GOT3 (cell line): ENCODE measurements at regions not wholly inside any gene's neighbourhood (a gene's known extent, or its start where the extent isn't known, plus 50 kb on each side); places are given as distances from the start of the nearest gene placed in this dataset.

ENCODE experiments used
- DNase-seq: peaks from one replicate; lab custom pipeline; 2025; ENCODE audit warnings: mixed read lengths; lab: John Stamatoyannopoulos, UW

- no peak for DNase-seq
These were observed 118.9 kb upstream of the SSTR4 start for GRCh38 chr20:22916021-22916842.

GRCh38 chr20:22918286-22918983, 116.7 kb upstream of the SSTR4 start:
- DNase-seq: no peak

DNA sequence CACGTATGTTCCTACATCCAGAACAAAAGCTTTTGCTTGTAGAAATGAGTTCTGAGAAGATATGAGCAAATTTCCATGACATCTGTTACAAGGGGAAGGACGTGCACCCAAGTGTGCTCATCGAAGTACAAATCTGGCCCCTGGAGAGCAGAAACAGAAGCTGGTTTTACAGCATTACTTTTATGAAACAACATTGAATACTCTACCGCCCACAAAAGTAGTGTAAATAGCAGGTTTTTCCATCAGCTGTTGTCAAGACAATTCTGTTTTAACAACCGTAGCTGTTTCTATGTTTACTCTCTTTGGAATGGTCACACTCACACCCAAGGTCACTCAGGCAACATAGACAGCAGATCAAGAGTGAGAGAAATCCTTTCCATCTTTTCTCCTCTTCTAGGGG, 114.2 kb upstream of the SSTR4 start:
- DNase-seq: no peak

GRCh38 chr20:22921595-22922421, 113.3 kb upstream of the SSTR4 start:
- no peak for DNase-seq

GRCh38 chr20:22922987-22923386, 112.1 kb upstream of the SSTR4 start:
- DNase-seq: no peak

GRCh38 chr20:22924046-22924737, 110.9 kb upstream of the SSTR4 start:
- DNase-seq: no peak

- no peak for DNase-seq
These were observed 110.0 kb upstream of the SSTR4 start for GRCh38 chr20:22924949-22925612.

DNA sequence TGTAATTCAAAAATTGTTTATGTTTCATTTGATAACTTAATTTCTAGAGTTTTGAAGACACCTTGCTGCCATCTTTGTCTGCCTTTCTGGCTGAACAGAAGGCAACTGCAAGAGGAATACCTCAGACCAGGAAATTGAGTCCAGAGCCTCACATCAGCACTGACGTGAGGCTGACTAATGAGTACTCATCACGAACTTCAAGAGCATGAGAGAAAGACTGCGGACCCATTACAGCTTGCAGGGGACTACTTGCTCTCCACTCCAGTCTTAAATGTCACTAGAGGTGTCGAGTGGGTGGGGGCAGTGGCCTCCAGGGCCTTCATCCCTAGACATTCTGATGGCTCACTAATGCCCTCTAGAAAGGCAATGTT, 109.5 kb upstream of the SSTR4 start:
- no peak for DNase-seq

GRCh38 chr20:22927537-22927936, 107.6 kb upstream of the SSTR4 start:
- DNase-seq: no peak

DNA sequence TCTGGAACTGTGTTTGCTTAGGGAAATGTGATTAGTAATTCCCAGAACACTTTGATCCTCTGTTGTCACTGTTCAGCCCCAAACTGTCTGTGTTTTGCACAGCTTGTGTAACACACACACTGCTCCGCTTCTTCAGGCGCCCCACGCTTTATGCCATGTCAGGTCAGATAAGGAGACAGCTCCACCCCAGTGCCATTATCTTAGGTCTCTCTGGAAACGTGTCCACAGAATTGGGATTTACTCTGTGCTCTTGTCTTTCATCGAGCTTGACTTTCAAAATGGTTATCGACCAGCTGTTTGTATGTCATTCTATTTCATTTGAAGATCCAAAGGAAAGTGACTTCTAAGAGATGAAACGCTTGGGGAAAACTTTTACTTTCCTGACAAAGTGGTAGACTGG, 106.4 kb upstream of the SSTR4 start:
- no peak for DNase-seq

DNA sequence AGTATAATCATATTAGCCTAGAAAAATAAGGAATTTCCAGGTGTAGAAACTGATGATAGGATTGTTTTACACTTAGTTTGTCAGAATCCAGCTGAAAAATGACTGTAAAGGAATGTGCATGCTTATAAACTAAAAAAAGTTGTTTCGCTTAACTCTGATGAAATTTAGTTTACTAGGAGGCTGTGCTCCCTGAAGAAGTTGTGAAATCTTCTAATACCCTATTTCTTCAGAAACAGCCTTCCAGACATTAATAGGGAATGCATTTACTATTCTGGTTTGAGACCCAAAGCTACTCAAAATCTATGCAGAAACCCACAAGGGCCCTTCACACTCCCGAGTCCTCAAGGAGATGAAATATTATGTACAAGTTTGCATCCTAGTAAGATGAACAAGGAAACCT, 105.5 kb upstream of the SSTR4 start:
- DNase-seq: no peak

DNA sequence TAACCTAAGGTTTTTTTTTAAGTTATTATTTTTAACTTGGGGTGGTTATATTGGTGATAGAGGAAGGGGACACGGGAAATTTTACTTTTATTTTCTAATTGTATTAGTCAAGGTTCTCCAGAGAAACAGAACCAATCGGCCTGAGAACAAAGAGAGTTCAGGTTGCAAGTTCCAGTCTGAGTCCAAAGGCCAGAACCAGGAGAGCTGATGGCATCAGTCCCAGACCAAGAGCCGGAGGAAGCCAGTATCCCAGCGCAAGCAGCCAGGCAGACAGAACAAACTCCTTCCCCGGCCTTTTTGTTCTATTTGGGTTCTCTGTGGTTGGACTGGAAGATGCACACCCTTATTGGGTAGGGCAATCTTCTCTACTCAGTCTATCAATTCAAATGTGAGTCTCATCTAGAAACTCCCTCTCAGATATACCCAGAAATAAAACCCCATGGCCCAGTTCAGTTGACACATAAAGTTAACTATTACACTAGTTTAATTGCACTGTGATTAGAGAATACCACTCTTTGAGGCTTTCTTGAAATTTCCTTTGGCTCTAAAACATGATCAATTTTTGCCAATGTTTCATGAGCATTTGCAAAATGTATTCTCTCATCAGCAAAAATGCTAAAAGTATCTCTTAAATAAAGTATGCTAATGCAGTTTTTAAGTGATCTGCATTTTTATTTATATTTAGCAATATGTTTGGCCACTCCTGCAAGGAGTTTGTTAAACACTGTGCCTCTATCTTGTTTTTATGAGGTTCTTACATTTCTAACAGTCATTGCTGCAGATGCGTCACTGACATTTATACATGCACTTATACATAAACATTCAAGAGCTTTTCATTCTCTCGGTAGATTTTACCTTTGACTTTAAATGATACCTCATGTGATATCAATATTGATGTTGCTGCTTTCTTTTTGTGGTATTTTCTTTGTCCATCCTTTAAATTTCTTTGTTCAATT, 103.2 kb upstream of the SSTR4 start:
- no peak for DNase-seq

DNA sequence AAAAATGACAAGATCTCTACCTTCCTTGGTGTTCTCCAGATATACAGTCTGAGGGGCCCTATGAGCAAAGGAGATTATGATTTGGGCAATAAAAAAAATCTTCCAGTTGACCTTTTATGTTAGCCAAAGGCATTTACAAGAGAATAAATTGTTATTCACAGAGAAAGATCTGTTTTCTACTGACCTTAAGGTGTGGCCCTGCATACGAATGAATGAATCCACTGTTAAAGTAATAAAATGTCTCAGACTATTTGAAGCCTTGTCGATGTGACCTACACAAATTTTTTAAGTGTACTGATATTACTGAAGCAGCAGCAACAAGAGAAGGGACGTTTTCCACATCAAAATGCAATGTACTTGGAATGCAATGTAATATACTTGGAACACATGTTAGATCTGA, 95.9 kb upstream of the SSTR4 start:
- no peak for DNase-seq

- no peak for DNase-seq
These were observed 94.8 kb upstream of the SSTR4 start for GRCh38 chr20:22940350-22940749.

- DNase-seq: no peak
These were observed 93.6 kb upstream of the SSTR4 start for GRCh38 chr20:22941550-22941949.

DNA sequence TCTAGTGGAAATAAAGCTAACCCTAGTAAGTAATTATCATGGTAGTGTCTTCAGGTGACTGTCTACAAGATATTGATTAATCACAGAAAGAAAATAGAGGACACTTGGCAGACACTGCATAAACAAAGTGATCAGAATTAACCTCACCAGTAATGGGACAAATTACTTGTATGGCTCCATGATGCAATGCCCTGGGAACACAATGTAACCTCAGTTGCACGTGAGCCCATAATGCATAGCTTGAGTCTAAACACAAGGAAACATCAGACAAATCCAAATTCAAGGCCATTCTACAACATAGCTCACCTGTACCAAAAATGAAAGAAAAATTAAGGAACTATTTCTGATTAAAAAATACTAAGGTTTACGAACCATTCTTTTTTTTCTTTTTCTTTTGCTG, 92.4 kb upstream of the SSTR4 start:
- DNase-seq: no peak

DNA sequence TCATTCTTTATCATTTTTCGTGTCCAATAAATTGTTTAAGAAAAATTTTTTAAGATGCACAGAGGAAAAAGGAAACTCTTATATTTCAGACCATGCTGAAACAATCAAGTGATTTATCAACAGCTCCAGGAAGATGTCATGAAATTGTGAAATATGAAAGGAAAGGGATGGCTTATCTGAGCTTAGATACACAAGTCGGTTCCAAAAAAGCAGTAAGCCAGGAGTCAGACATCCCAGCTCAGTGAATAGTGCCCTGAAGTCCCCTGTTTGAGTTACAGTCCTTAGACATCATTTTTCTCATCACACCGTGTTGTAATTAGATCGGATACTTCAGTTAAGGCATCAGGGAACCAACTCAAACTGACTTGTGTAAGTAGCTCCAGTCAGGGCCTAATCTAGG, 91.0 kb upstream of the SSTR4 start:
- no peak for DNase-seq

DNA sequence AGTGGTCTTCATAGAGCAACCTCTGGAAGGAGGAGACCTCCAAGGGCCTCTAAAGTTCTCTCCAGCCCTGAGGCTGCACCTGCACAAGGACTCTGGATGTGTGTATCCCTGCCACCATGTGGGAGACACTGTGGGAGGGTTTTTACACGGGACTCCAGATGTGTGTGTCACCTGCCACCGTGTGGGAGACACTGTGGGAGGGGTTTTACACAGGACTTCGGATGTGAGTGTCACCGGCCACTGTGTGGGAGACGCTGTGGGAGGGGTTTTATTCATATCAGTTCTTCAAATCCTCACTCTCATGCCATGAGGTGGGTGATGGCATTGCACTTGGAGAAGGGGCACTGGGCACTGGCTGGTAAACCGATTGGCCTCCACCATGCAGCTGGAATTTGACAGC, 90.2 kb upstream of the SSTR4 start:
- DNase-seq: no peak

- DNase-seq: no peak
These were observed 88.5 kb upstream of the SSTR4 start for GRCh38 chr20:22946596-22946995.

DNA sequence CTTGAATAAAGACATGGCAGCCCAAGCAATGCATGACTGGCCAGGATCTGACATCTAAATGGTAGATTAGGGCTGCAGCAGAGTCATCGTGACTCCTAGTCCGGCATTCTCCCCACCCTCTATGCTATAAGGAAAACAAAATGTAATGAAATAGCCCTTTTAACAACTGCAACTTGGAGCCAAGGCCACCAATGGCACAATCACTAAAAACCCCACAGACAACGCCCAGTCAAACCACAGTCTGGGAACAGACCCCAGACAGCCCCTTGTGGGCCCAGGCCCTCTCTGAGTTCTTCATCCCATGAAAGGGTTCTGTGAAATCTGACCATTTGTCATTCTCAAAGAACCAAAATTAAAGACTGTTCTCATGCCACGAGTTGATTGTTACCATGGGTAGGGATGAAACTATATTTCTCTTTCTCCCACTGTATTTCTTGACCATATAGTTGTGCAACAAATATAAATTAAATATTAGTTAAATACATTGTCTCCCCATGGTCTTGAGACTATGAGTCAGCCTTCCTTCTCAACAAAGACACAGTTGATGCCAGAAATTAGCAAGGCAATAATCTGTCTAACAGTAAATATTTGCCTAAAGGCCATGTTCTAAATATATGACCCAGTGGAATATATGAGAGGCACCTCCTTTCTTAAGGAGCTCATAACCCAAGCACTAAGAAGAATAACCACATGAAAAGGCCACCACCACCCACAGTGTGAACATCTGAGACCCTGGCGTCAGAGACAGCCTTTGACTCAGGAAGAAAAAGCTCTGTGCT, 85.6 kb upstream of the SSTR4 start:
- no peak for DNase-seq
